Loucy (cell line): ENCODE measurements at regions not wholly inside any gene's neighbourhood (a gene's known extent, or its start where the extent isn't known, plus 50 kb on each side); places are given as distances from the start of the nearest gene placed in this dataset.

Experiments used
- H2AFZ ChIP-seq: fragments of 200-600 bp; sonication (generic); 2 replicates; pipeline ENCODE4 v1.6.0; 2016; ENCODE audit warnings: antibody characterized with exemption, mild to moderate bottlenecking, low read length, moderate library complexity
- H3F3A ChIP-seq: fragments of 200-600 bp; 2 replicates; pipeline ENCODE4 v1.6.0; 2016; ENCODE audit warnings: antibody characterized with exemption, low read depth, mild to moderate bottlenecking
- H3K27me3 ChIP-seq: fragments of 200-600 bp; sonication (generic); 2 replicates; pipeline ENCODE4 v1.6.1; 2014; ENCODE audit warnings: low read length, mild to moderate bottlenecking; ENCODE audit not compliant: insufficient read depth, poor library complexity, severe bottlenecking
- H3K36me3 ChIP-seq: fragments of 200-600 bp; sonication (generic); 2 replicates; pipeline ENCODE4 v1.6.1; 2016; ENCODE audit warnings: low read length; ENCODE audit not compliant: insufficient read depth
- H3K4me1 ChIP-seq: fragments of 200-600 bp; sonication (generic); 2 replicates; pipeline ENCODE4 v1.5.1; 2014; ENCODE audit warnings: low read length, mild to moderate bottlenecking; ENCODE audit not compliant: insufficient read depth, poor library complexity, severe bottlenecking
- H3K4me2 ChIP-seq: fragments of 200-600 bp; sonication (generic); 2 replicates; pipeline ENCODE4 v1.6.0; 2014; ENCODE audit warnings: antibody characterized with exemption, low read length, low read depth, mild to moderate bottlenecking; ENCODE audit not compliant: poor library complexity, severe bottlenecking
- H3K4me3 ChIP-seq: fragments of 200-600 bp; sonication (generic); 2 replicates; pipeline ENCODE4 v1.5.1; 2014; ENCODE audit warnings: low read length, mild to moderate bottlenecking, mixed read lengths; ENCODE audit not compliant: poor library complexity, severe bottlenecking
- H3K79me2 ChIP-seq: fragments of 200-600 bp; sonication (generic); 2 replicates; pipeline ENCODE4 v1.6.1; 2014; ENCODE audit warnings: low read length; ENCODE audit not compliant: insufficient read depth
- H3K9ac ChIP-seq: fragments of 200-600 bp; sonication (generic); 2 replicates; pipeline ENCODE4 v1.6.0; 2014; ENCODE audit warnings: mild to moderate bottlenecking, low read depth, low read length, moderate library complexity; ENCODE audit not compliant: poor library complexity, severe bottlenecking
- H3K9me2 ChIP-seq: fragments of 200-600 bp; sonication (generic); replicated peaks from 2 replicates; pipeline ENCODE4 v1.6.1; 2016; ENCODE audit warnings: low read depth, low read length, mixed read lengths
- H3K9me3 ChIP-seq: fragments of 200-600 bp; sonication (generic); 2 replicates; pipeline ENCODE4 v1.6.1; 2014; ENCODE audit warnings: mild to moderate bottlenecking, antibody characterized with exemption, low read length, low read depth; ENCODE audit not compliant: insufficient read depth
- H4K20me1 ChIP-seq: fragments of 200-600 bp; sonication (generic); 2 replicates; pipeline ENCODE4 v1.6.0; 2014; ENCODE audit warnings: antibody characterized with exemption, low read length, mild to moderate bottlenecking; ENCODE audit not compliant: insufficient read depth, poor library complexity, severe bottlenecking
- EZH2phosphoT487 ChIP-seq: fragments of 200-600 bp; IDR thresholded peaks from 2 replicates; pipeline ENCODE4 v1.6.1; 2018; ENCODE audit warnings: antibody characterized with exemption, mild to moderate bottlenecking, moderate library complexity, borderline replicate concordance
- TF ChIP-seq, protein P1 (sequence below): fragments of 200-600 bp; sonication (generic); conservative IDR thresholded peaks from 2 replicates; pipeline ENCODE4 v1.5.1; 2014; ENCODE audit warnings: mild to moderate bottlenecking, antibody characterized with exemption, low read length

GRCh38 chr1:80925130-80925805 lies 875.5 kb upstream of the ADGRL2 start:
- no peaks in the 10 kb centered on the region for H3K4me1 ChIP-seq
- TF ChIP-seq, protein P1, sequence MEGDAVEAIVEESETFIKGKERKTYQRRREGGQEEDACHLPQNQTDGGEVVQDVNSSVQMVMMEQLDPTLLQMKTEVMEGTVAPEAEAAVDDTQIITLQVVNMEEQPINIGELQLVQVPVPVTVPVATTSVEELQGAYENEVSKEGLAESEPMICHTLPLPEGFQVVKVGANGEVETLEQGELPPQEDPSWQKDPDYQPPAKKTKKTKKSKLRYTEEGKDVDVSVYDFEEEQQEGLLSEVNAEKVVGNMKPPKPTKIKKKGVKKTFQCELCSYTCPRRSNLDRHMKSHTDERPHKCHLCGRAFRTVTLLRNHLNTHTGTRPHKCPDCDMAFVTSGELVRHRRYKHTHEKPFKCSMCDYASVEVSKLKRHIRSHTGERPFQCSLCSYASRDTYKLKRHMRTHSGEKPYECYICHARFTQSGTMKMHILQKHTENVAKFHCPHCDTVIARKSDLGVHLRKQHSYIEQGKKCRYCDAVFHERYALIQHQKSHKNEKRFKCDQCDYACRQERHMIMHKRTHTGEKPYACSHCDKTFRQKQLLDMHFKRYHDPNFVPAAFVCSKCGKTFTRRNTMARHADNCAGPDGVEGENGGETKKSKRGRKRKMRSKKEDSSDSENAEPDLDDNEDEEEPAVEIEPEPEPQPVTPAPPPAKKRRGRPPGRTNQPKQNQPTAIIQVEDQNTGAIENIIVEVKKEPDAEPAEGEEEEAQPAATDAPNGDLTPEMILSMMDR, result no peak
- TF ChIP-seq EZH2phosphoT487, result no peak
- H3K4me2 ChIP-seq, result no peak overlapping the region
- no peak overlapping the region for H2AFZ ChIP-seq
- H3K79me2 ChIP-seq, result no peaks in the 10 kb centered on the region
- H3K36me3 ChIP-seq, result no peaks in the 10 kb centered on the region
- no peaks in the 10 kb centered on the region for H3K9me3 ChIP-seq
- H3F3A ChIP-seq, result no peaks in the 10 kb centered on the region
- no peaks in the 10 kb centered on the region for H4K20me1 ChIP-seq
- H3K27me3 ChIP-seq, result no peaks in the 10 kb centered on the region
- no peak overlapping the region for H3K9ac ChIP-seq
- H3K9me2 ChIP-seq, result no peaks in the 10 kb centered on the region
- H3K4me3 ChIP-seq, result no peak overlapping the region

GRCh38 chr1:80924290-80924689 lies 876.4 kb upstream of the ADGRL2 start:
- no peak overlapping the region for H3K9ac ChIP-seq
- no peaks in the 10 kb centered on the region for H4K20me1 ChIP-seq
- H3K9me3 ChIP-seq, result no peaks in the 10 kb centered on the region; the same call in 1 of the 2 replicates
- H3K4me2 ChIP-seq, result no peak overlapping the region
- H3K4me3 ChIP-seq, result no peak overlapping the region
- no peaks in the 10 kb centered on the region for H3K79me2 ChIP-seq
- no peak for TF ChIP-seq EZH2phosphoT487
- TF ChIP-seq, protein P1, result no peak
- H3F3A ChIP-seq, result no peaks in the 10 kb centered on the region
- no peak overlapping the region for H2AFZ ChIP-seq
- no peaks in the 10 kb centered on the region for H3K9me2 ChIP-seq
- no peaks in the 10 kb centered on the region for H3K4me1 ChIP-seq
- no peaks in the 10 kb centered on the region for H3K27me3 ChIP-seq
- H3K36me3 ChIP-seq, result no peaks in the 10 kb centered on the region

GRCh38 chr1:80922906-80923305 lies 877.8 kb upstream of the ADGRL2 start:
- TF ChIP-seq, protein P1, result no peak
- no peak for TF ChIP-seq EZH2phosphoT487
- H3K4me2 ChIP-seq, result no peak overlapping the region
- H3K36me3 ChIP-seq, result no peaks in the 10 kb centered on the region
- H3K4me3 ChIP-seq, result no peak overlapping the region
- no peaks in the 10 kb centered on the region for H4K20me1 ChIP-seq
- H3K79me2 ChIP-seq, result no peaks in the 10 kb centered on the region
- H3K9me2 ChIP-seq, result no peaks in the 10 kb centered on the region
- H3K4me1 ChIP-seq, result no peaks in the 10 kb centered on the region
- no peak overlapping the region for H2AFZ ChIP-seq
- no peaks in the 10 kb centered on the region for H3K27me3 ChIP-seq
- H3K9ac ChIP-seq, result no peak overlapping the region
- no peaks in the 10 kb centered on the region; the same call in 1 of the 2 replicates for H3K9me3 ChIP-seq
- no peaks in the 10 kb centered on the region for H3F3A ChIP-seq
